ENCODE measurements at regions not wholly inside any gene's neighbourhood (a gene's known extent, or its start where the extent isn't known, plus 50 kb on each side); places are given as distances from the start of the nearest gene placed in this dataset.
"Not testable (repeated sequence)": the region's sequence is repeated elsewhere in the genome, so short reads cannot be mapped to it uniquely, and the experiment has no call there.

GRCh38 chr4:49513546-49514115, 527.6 kb downstream of the CWH43 start:
- not testable (repeated sequence) for H4K91ac ChIP-seq (ENCODE audit: insufficient read length, low read depth, low read length); H3K23ac ChIP-seq (ENCODE audit: insufficient read length, low read depth, low read length); H3K79me1 ChIP-seq (ENCODE audit: insufficient read depth, low read depth, low read length, poor library complexity, severe bottlenecking); H4K8ac ChIP-seq (replicated peaks; ENCODE audit: insufficient read length, low read depth, low read length); H2AFZ ChIP-seq (ENCODE audit: low read length); H3K4me3 Mint-ChIP-seq; H3K79me2 ChIP-seq (ENCODE audit: insufficient read depth, low read length); H3K4me1 ChIP-seq (ENCODE audit: insufficient read depth, low read length); H2BK120ac ChIP-seq (ENCODE audit: low read depth, low read length, poor library complexity, severe bottlenecking); H3K27me3 ChIP-seq (ENCODE audit: insufficient read depth, low read length); H2BK20ac ChIP-seq (ENCODE audit: low read depth, low read length, poor library complexity, severe bottlenecking); H3K9ac ChIP-seq (ENCODE audit: extremely low read depth, insufficient read length, low read length); H2BK5ac ChIP-seq (ENCODE audit: insufficient read length, low read length); H4K5ac ChIP-seq (ENCODE audit: insufficient read length, low read depth, low read length); H3K23me2 ChIP-seq (ENCODE audit: insufficient read length, low read depth, low read length, poor library complexity, severe bottlenecking); H3K27ac Mint-ChIP-seq; H3K4me1 Mint-ChIP-seq; H3K4me2 ChIP-seq (ENCODE audit: insufficient read depth, insufficient read length, low read length); H2BK12ac ChIP-seq (ENCODE audit: insufficient read length, low read depth, low read length); H4K20me1 ChIP-seq (ENCODE audit: control insufficient read depth, insufficient read depth, insufficient read length); H3K18ac ChIP-seq (ENCODE audit: insufficient read length, low read depth, low read length); H3K14ac ChIP-seq (ENCODE audit: insufficient read depth, low read length); H3K4ac ChIP-seq (ENCODE audit: low read depth, low read length); H2AK5ac ChIP-seq (ENCODE audit: insufficient read length, low read length); H3K56ac ChIP-seq (ENCODE audit: insufficient read length, low read depth, low read length); H3K27ac ChIP-seq (ENCODE audit: insufficient read length, low read depth, low read length); H2BK15ac ChIP-seq (ENCODE audit: low read depth, low read length); DNase-seq; H3T11ph ChIP-seq (ENCODE audit: low read length)
- Mint-ChIP-seq H3K9me3 (peaks cover 79 to 81% of the 10 kb centered on the region in 2 experiments), H3K27me3 (ENCODE audit: low read depth) (peaks cover 23% of the 10 kb centered on the region), H3K36me3 (ENCODE audit: insufficient read depth in 1 of 3, low read depth in 3 of 3) (peaks cover 46 to 62% (median 50%) of the 10 kb centered on the region in 3 experiments)
- WGBS (ENCODE audit: extremely low coverage, insufficient read length, low lambda C conversion rate): no CpG with 5 or more reads among the region's 11 CpGs
- peaks cover 70% of the 10 kb centered on the region for H3K9me3 ChIP-seq (ENCODE audit: control insufficient read depth, low read depth, low read length)

- not testable (repeated sequence) for H3K14ac ChIP-seq (ENCODE audit: insufficient read depth, low read length); H3K27ac ChIP-seq (ENCODE audit: insufficient read length, low read depth, low read length); H3K4me1 Mint-ChIP-seq; H2BK5ac ChIP-seq (ENCODE audit: insufficient read length, low read length); H3K79me2 ChIP-seq (ENCODE audit: insufficient read depth, low read length); H2BK20ac ChIP-seq (ENCODE audit: low read depth, low read length, poor library complexity, severe bottlenecking); H3T11ph ChIP-seq (ENCODE audit: low read length); H2AK5ac ChIP-seq (ENCODE audit: insufficient read length, low read length); H2BK15ac ChIP-seq (ENCODE audit: low read depth, low read length); H3K27me3 ChIP-seq (ENCODE audit: insufficient read depth, low read length); H3K27ac Mint-ChIP-seq; H3K79me1 ChIP-seq (ENCODE audit: insufficient read depth, low read depth, low read length, poor library complexity, severe bottlenecking); H4K20me1 ChIP-seq (ENCODE audit: control insufficient read depth, insufficient read depth, insufficient read length); H2BK12ac ChIP-seq (ENCODE audit: insufficient read length, low read depth, low read length); H3K4me1 ChIP-seq (ENCODE audit: insufficient read depth, low read length); H3K9ac ChIP-seq (ENCODE audit: extremely low read depth, insufficient read length, low read length); H3K18ac ChIP-seq (ENCODE audit: insufficient read length, low read depth, low read length); H4K8ac ChIP-seq (replicated peaks; ENCODE audit: insufficient read length, low read depth, low read length); H2AFZ ChIP-seq (ENCODE audit: low read length); H3K23me2 ChIP-seq (ENCODE audit: insufficient read length, low read depth, low read length, poor library complexity, severe bottlenecking); H4K5ac ChIP-seq (ENCODE audit: insufficient read length, low read depth, low read length); H3K23ac ChIP-seq (ENCODE audit: insufficient read length, low read depth, low read length); H3K4me2 ChIP-seq (ENCODE audit: insufficient read depth, insufficient read length, low read length); H4K91ac ChIP-seq (ENCODE audit: insufficient read length, low read depth, low read length); H2BK120ac ChIP-seq (ENCODE audit: low read depth, low read length, poor library complexity, severe bottlenecking); H3K4ac ChIP-seq (ENCODE audit: low read depth, low read length); H3K56ac ChIP-seq (ENCODE audit: insufficient read length, low read depth, low read length)
- Mint-ChIP-seq H3K4me3 (peak overlapping the region in 1 of 2 experiments; percentile 0; a peak in 1 of 5 replicates), H3K36me3 (ENCODE audit: insufficient read depth in 1 of 3, low read depth in 3 of 3) (peaks cover 46 to 62% (median 50%) of the 10 kb centered on the region in 3 experiments), H3K27me3 (ENCODE audit: low read depth) (peaks cover 23% of the 10 kb centered on the region), H3K9me3 (peaks cover 79 to 85% of the 10 kb centered on the region in 2 experiments)
- 96% methylated on average over 4 of the region's 18 CpGs for WGBS (ENCODE audit: extremely low coverage, insufficient read length, low lambda C conversion rate)
- peaks cover 70% of the 10 kb centered on the region for H3K9me3 ChIP-seq (ENCODE audit: control insufficient read depth, low read depth, low read length)
- peak; percentile 51 for DNase-seq
Measured at GRCh38 chr4:49514171-49514699, 528.2 kb downstream of the CWH43 start.

All from H9 (cell line).